EH (cell line): ENCODE measurements at regions not wholly inside any gene's neighbourhood (a gene's known extent, or its start where the extent isn't known, plus 50 kb on each side); places are given as distances from the start of the nearest gene placed in this dataset.
A peak's percentile ranks its signal among the peaks of the same experiment; 100 is the strongest.
"Not testable (repeated sequence)": the region's sequence is repeated elsewhere in the genome, so short reads cannot be mapped to it uniquely, and the experiment has no call there.

Experiments
- DNase-seq: peaks from one replicate; pipeline ENCODE4 v3.0.0-alpha.2; 2015; ENCODE audit warnings: low read depth

DNA sequence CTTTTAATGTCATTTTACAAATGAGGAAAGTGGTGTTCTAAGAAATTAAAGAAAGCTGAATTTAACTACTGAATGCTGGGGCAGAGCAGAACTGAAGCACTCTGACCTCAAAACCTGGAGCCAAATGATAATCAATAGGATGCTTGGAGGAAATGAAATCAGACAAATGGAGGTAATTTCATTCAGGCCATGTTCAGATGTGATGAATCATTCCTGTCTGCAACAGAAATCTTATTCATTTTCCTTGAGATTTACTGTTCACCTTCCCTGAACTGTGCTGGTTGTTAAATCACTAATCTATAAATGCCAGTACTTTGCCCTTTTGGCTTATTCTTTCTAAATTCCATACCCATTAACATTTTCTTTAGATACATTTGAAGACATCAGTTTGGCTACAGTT lies 85.6 kb upstream of the SNX7 start:
- DNase-seq = no peak

- DNase-seq = no peak
These were observed 95.6 kb upstream of the SNX7 start for GRCh38 chr1:98565951-98566350.

DNA sequence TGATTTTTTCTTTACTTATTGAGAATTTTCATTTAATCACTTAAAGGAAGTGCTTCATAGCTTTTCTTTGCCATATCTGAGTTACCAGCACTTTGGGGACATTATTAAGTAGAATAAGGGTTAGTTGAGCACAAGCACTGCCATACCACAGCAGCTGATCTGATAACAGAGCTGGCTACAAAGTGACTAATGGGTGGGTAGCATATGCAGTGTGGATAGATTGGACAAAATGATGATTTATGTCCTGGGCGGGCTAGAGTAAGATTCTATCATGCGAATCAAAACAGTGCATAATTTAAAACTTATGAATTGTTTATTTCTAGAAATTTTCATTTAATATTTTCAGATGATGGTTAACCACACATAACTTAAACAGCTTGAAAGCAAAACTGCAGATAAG lies 102.2 kb upstream of the SNX7 start:
- DNase-seq = no peak

DNA sequence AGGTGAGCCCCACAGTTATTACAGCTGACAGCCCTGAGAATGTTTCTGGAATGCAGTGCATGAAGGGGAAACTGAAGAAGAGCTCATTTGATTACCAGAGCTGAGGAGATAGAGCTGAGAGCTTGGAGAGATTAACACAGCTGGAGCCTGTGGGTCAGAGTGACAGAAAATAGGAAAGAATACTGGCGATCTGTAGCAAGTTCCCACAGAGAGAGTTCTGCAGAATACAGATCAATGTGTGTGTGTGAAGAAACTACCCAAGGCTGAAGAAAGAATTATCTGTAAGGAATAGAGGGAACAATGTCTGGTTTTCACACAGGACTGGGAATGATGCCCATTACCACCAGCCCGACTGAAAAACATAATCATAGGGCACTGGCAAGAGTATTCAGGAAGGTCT lies 103.6 kb upstream of the SNX7 start:
- no peak for DNase-seq

GRCh38 chr1:98556521-98557158 lies 104.9 kb upstream of the SNX7 start:
- DNase-seq = peak; percentile 37

DNA sequence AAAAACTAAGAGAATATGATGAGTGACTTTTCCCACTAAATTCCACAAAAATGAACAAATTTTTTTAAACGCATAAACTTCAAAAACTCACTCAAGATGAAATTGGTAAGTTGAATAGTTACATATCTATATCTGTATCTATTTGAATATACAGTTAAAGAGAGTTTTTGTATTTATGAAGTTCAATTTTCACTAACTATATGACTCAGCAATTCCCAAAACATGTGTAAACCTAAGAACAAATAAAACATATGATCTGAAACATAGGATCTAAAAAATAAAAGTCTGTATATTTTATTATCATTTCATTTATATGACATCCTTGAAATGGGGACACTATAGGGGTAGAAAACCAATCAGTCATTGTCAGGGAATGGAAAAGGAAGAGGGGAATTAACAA lies 105.7 kb upstream of the SNX7 start:
- no peak for DNase-seq

DNA sequence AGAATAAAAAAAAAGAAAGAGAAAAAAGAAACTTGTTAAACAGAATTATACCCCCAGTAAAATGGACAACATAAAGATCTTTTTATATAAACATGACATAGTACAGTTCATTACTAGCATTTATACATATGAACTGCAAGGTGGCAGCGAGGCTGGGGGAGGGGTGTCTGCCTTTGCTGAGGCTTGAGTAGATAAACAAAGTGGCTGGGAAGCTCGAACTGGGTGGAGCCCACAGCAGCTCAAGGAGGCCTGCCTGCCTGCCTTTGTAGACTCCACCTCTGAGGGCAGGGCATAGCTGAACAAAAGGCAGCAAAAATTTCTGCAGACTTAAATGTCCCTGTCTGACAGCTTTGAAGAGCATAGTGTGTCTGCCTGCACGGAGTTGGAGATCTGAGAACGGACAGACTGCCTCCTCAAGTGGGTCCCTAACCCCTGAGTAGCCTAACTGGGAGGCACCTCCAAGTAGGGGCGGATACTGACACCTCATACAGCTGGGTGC lies 108.9 kb upstream of the SNX7 start:
- not testable (repeated sequence) for DNase-seq

- no peak for DNase-seq
These were observed 111.4 kb upstream of the SNX7 start for GRCh38 chr1:98550076-98550475.

GRCh38 chr1:98546319-98546718 lies 115.2 kb upstream of the SNX7 start:
- DNase-seq = no peak

- DNase-seq = no peak
These were observed 123.4 kb upstream of the SNX7 start for GRCh38 chr1:98538106-98538505.

GRCh38 chr1:98523256-98523655 lies 138.3 kb upstream of the SNX7 start:
- no peak for DNase-seq

- no peak for DNase-seq
These were observed 145.2 kb upstream of the SNX7 start for GRCh38 chr1:98516306-98516705.

GRCh38 chr1:98515744-98516143 lies 145.8 kb upstream of the SNX7 start:
- no peak for DNase-seq

- not testable (repeated sequence) for DNase-seq
These were observed 149.3 kb upstream of the SNX7 start for GRCh38 chr1:98512216-98512615.

DNA sequence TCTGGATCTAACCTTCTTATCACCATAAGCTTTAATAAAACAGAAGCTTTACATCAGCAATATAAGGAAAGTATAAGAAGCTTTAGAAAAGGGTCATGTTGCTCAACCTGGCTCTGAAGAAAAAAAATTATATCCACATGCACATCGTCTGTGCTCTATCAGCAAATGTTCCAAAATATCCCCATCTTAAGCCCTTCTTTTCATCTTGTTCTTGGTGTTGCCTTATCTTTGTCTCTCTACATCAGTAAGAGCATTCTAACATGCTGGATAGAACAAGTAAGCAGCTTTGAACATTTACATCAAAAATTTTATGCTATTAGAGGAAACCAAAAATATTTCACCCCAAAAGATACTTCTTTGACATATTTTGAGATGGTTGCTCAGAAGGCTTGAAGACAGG lies 157.8 kb upstream of the SNX7 start:
- DNase-seq = no peak

DNA sequence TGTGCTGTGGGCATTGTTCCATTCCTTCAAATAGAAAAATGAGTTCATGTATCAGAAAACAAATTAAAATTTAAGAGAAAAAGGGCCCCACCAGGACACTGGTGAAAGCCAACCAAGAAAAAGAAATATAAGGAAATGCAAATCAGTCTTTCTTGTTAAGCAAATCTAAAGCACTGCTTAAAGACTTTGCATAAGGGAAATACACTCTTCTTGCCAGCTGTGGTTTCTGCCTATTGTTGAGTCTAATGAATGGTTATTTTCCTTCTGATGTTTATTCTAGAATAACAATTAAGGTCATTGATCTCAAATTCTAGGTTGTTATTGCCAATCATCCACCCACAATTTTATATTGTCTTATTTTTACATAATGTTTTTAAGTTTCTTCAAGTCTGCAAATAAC lies 158.6 kb upstream of the SNX7 start:
- DNase-seq = no peak

- peak; percentile 1 for DNase-seq
These were observed 161.2 kb upstream of the SNX7 start for GRCh38 chr1:98500324-98500723.

DNA sequence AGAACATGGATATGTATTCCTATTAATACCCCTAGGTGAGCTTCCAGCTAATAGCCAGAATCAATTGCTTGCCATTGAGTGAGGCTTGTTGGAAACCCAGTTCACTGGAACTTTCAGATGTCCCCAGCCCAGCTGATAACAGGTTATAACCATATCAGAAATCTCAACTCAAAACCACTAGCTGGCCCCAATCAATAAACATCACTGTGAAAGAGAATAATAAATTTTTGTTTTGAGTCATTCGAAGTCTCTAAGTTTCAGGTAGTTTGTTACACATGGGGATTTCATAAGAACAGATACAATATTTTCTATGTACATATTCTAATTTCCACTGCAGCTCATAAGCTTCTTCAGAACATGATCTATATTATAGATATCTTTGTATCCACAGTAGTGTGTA lies 162.9 kb upstream of the SNX7 start:
- no peak for DNase-seq

GRCh38 chr1:98497497-98497896 lies 164.0 kb upstream of the SNX7 start:
- no peak for DNase-seq

- DNase-seq = peak; percentile 23
These were observed 165.1 kb upstream of the SNX7 start for GRCh38 chr1:98496256-98496995.

DNA sequence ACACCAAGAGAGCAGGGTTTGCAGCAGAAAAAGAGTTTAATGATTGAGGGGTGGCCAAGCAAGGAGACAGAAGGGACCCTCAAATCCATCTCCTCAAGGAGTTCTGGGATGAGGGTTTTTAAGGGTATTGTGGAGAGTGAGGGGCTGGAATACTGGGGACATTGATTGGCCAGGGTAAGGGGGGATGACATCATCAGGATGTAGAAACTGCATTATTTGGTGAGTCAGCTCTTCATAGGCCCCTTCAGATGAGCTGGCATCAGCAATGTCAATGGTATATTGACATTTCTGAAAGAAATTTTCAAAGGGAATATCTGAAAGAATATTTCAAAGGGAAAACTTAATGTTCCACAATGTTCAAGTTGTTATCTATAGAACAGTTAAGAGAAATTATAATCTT lies 168.1 kb upstream of the SNX7 start:
- no peak for DNase-seq

- DNase-seq = no peak
These were observed 171.4 kb upstream of the SNX7 start for GRCh38 chr1:98490099-98490498.

DNA sequence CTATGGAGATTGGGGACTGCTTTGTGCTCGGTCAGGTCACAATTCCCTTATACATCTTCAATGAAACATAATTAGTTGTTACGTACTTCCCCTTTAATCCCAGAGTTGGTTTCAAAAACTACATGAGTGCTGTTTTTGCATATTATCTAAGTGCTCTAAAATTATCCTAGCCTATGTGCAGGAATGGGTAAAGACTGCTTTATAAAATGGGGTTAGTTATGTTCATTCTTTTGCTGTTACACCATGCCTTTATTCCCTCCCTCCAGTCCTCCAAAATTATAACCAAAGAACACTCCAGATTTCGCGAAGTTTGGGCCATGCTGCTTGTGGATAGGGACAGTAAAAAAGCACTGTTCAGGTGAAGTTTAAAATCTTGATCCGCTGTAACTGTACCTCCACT lies 173.9 kb upstream of the SNX7 start:
- no peak for DNase-seq

- no peak for DNase-seq
These were observed 178.9 kb upstream of the SNX7 start for GRCh38 chr1:98482611-98483010.
